GM13976 (cell line): ENCODE measurements at regions not wholly inside any gene's neighbourhood (a gene's known extent, or its start where the extent isn't known, plus 50 kb on each side); places are given as distances from the start of the nearest gene placed in this dataset.
"Not testable (repeated sequence)": the region's sequence is repeated elsewhere in the genome, so short reads cannot be mapped to it uniquely, and the experiment has no call there.

Experiments
- DNase-seq: peaks from one replicate; pipeline ENCODE4 v3.0.0; 2012; ENCODE audit warnings: low spot score
- CTCF ChIP-seq: IDR thresholded peaks from 2 replicates; pipeline ENCODE4 v1.5.1; 2012; ENCODE audit warnings: borderline replicate concordance, mild to moderate bottlenecking; ENCODE audit not compliant: insufficient read depth; ENCODE audit errors: extremely low read depth, missing control alignments, control extremely low read depth
- in situ Hi-C: fragments of 300-500 bp; cut with MboI; formaldehyde crosslinking; loops from one replicate; pipeline ENCODE4 v1.12.0; 2022; ENCODE audit warnings: low sequenced_read_pairs, mixed read lengths, inconsistent platforms; ENCODE audit not compliant: unreplicated experiment

- in situ Hi-C loops, result loop anchor here (10.0 kb wide), 1 partner anchor 248 kb away; no protein-coding TSS in a partner anchor
- no peak for DNase-seq
- no peak for TF ChIP-seq CTCF
These were observed 66.3 kb downstream of the EDN1 start for GRCh38 chr6:12356431-12356830.

- in situ Hi-C loops, result loop anchor here (10.0 kb wide), 1 partner anchor 248 kb away; no protein-coding TSS in a partner anchor
- TF ChIP-seq CTCF, result no peak
- DNase-seq, result peak; percentile 40
These were observed 67.1 kb downstream of the EDN1 start for GRCh38 chr6:12356983-12357972.

- DNase-seq, result no peak
- TF ChIP-seq CTCF, result no peak
- in situ Hi-C loops, result loop anchor here (10.0 kb wide), 1 partner anchor 246 kb away; no protein-coding TSS in a partner anchor
These were observed 68.9 kb downstream of the EDN1 start for GRCh38 chr6:12359036-12359435.

- in situ Hi-C loops, result no loop called here
- no peak for DNase-seq
- no peak for TF ChIP-seq CTCF
These were observed 71.0 kb downstream of the EDN1 start for GRCh38 chr6:12361042-12361765.

GRCh38 chr6:12363277-12363650, 73.1 kb downstream of the EDN1 start:
- in situ Hi-C loops, DNase-seq: not testable (repeated sequence)

- in situ Hi-C loops, result no loop called here
- no peak for TF ChIP-seq CTCF
- DNase-seq, result peak; percentile 40
These were observed 73.7 kb downstream of the EDN1 start for GRCh38 chr6:12363651-12364381.
